Nephron (organoid): ENCODE measurements at regions not wholly inside any gene's neighbourhood (a gene's known extent, or its start where the extent isn't known, plus 50 kb on each side); places are given as distances from the start of the nearest gene placed in this dataset.

ENCODE experiments used
- H3K27ac Mint-ChIP-seq, 3 experiments: 2 replicates each; pipeline ENCODE4 v1.8.0; 2020; ENCODE audit warnings: mixed read lengths in 3 of 3, mild to moderate bottlenecking in 2 of 3, moderate library complexity in 1 of 3
- H3K27me3 Mint-ChIP-seq: 2 replicates; pipeline ENCODE4 v1.8.0; 2021; ENCODE audit warnings: low read depth, mild to moderate bottlenecking, moderate library complexity, mixed read lengths
- H3K36me3 Mint-ChIP-seq: 2 replicates; pipeline ENCODE4 v1.8.0; 2020; ENCODE audit warnings: low read depth, mixed read lengths
- H3K4me1 Mint-ChIP-seq: 2 replicates; pipeline ENCODE4 v1.8.0; 2020; ENCODE audit warnings: mixed read lengths
- H3K4me3 Mint-ChIP-seq, 3 experiments: 2 replicates each; pipeline ENCODE4 v1.8.0; 2020; ENCODE audit warnings: mild to moderate bottlenecking in 3 of 3, mixed read lengths in 3 of 3, moderate library complexity in 2 of 3
- H3K9me3 Mint-ChIP-seq: 2 replicates; pipeline ENCODE4 v1.8.0; 2020; ENCODE audit warnings: mixed read lengths
- TF ChIP-seq, protein P1 (sequence below), 3 experiments: fragments of 200-600 bp; sonication (generic); IDR thresholded peaks; one replicate each; pipeline ENCODE4 v1.5.0; 2021; ENCODE audit warnings: antibody characterized with exemption in 3 of 3; ENCODE audit not compliant: unreplicated experiment in 3 of 3

DNA sequence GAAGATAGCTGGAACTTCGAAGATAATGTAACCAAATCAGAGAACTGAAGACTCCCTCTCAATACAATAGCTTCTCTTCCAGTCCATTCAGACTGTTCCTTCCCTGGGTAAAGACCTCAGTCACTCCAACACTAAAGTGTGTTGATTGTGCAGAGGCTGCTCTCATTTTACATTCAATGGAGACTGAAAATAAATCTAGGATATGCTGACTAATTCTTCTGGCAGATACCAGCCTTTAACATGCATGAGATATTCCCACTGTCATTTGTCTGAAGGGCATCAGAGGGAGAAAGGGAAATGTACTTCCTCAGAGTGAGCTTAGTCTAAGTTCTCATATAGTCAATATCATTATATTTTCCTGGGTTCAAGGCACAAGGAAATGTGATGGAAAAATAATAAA lies 166.4 kb upstream of the IRAK1BP1 start:
- Mint-ChIP-seq H3K36me3 (no peaks in the 10 kb centered on the region), H3K4me3 (no peak overlapping the region), H3K27ac (no peak overlapping the region), H3K4me1 (no peaks in the 10 kb centered on the region), H3K27me3 (no peaks in the 10 kb centered on the region), H3K9me3 (no peaks in the 10 kb centered on the region)
- TF ChIP-seq, protein P1, sequence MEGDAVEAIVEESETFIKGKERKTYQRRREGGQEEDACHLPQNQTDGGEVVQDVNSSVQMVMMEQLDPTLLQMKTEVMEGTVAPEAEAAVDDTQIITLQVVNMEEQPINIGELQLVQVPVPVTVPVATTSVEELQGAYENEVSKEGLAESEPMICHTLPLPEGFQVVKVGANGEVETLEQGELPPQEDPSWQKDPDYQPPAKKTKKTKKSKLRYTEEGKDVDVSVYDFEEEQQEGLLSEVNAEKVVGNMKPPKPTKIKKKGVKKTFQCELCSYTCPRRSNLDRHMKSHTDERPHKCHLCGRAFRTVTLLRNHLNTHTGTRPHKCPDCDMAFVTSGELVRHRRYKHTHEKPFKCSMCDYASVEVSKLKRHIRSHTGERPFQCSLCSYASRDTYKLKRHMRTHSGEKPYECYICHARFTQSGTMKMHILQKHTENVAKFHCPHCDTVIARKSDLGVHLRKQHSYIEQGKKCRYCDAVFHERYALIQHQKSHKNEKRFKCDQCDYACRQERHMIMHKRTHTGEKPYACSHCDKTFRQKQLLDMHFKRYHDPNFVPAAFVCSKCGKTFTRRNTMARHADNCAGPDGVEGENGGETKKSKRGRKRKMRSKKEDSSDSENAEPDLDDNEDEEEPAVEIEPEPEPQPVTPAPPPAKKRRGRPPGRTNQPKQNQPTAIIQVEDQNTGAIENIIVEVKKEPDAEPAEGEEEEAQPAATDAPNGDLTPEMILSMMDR (IDR thresholded peaks at IDR 0.05; ENCODE audit: unreplicated experiment in 3 of 3): no peak

- TF ChIP-seq, protein P1 (IDR thresholded peaks at IDR 0.05; ENCODE audit: unreplicated experiment in 3 of 3): no peak
- Mint-ChIP-seq H3K4me3 (no peak overlapping the region), H3K4me1 (no peaks in the 10 kb centered on the region), H3K27me3 (no peaks in the 10 kb centered on the region), H3K9me3 (no peaks in the 10 kb centered on the region), H3K36me3 (no peaks in the 10 kb centered on the region), H3K27ac (no peak overlapping the region)
Measured at GRCh38 chr6:78701407-78701806, 165.9 kb upstream of the IRAK1BP1 start.

- Mint-ChIP-seq H3K4me3 (no peak overlapping the region), H3K27ac (no peak overlapping the region), H3K9me3 (no peaks in the 10 kb centered on the region), H3K27me3 (no peaks in the 10 kb centered on the region), H3K36me3 (no peaks in the 10 kb centered on the region), H3K4me1 (no peaks in the 10 kb centered on the region)
- TF ChIP-seq, protein P1 (IDR thresholded peaks at IDR 0.05; ENCODE audit: unreplicated experiment in 3 of 3): no peak
Measured at GRCh38 chr6:78709021-78709420, 158.3 kb upstream of the IRAK1BP1 start.

GRCh38 chr6:78713564-78713963 lies 153.8 kb upstream of the IRAK1BP1 start:
- Mint-ChIP-seq H3K4me1 (no peaks in the 10 kb centered on the region), H3K4me3 (no peak overlapping the region), H3K27ac (no peak overlapping the region), H3K9me3 (no peaks in the 10 kb centered on the region), H3K36me3 (no peaks in the 10 kb centered on the region), H3K27me3 (no peaks in the 10 kb centered on the region)
- TF ChIP-seq, protein P1 (IDR thresholded peaks at IDR 0.05; ENCODE audit: unreplicated experiment in 3 of 3): no peak

- Mint-ChIP-seq H3K27ac (no peak overlapping the region), H3K4me1 (no peaks in the 10 kb centered on the region), H3K36me3 (no peaks in the 10 kb centered on the region), H3K27me3 (no peaks in the 10 kb centered on the region), H3K9me3 (peaks cover 44% of the 10 kb centered on the region), H3K4me3 (no peak overlapping the region)
- TF ChIP-seq, protein P1 (IDR thresholded peaks at IDR 0.05; ENCODE audit: unreplicated experiment in 3 of 3): no peak
Measured at GRCh38 chr6:78744144-78744543, 123.2 kb upstream of the IRAK1BP1 start.

GRCh38 chr6:78746457-78746856 lies 120.9 kb upstream of the IRAK1BP1 start:
- Mint-ChIP-seq H3K27me3 (no peaks in the 10 kb centered on the region), H3K4me3 (no peak overlapping the region), H3K27ac (no peak overlapping the region), H3K4me1 (no peaks in the 10 kb centered on the region), H3K36me3 (no peaks in the 10 kb centered on the region), H3K9me3 (peaks cover 30% of the 10 kb centered on the region)
- TF ChIP-seq, protein P1 (IDR thresholded peaks at IDR 0.05; ENCODE audit: unreplicated experiment in 3 of 3): no peak
